ENCODE measurements at regions not wholly inside any gene's neighbourhood (a gene's known extent, or its start where the extent isn't known, plus 50 kb on each side); places are given as distances from the start of the nearest gene placed in this dataset.

- TF ChIP-seq CTCF (conservative IDR thresholded peaks at IDR 0.05 in 1 of 2, IDR thresholded peaks at IDR 0.05 in 1 of 2; ENCODE audit: extremely low read depth in 1 of 2, insufficient read depth in 1 of 2, low read depth in 1 of 2, low read length in 2 of 2) (no peak), EZH2 (IDR thresholded peaks at IDR 0.05; ENCODE audit: borderline replicate concordance, low read length) (no peak)
These were observed 105.6 kb upstream of the PLXNA2 start for GRCh38 chr1:208349694-208350330.
